Hematopoietic multipotent progenitor cell treated with erythropoietin and hydrocortisone succinate and interleukin-3 and kit ligand, for 17 days (in vitro differentiated cells): ENCODE measurements at regions not wholly inside any gene's neighbourhood (a gene's known extent, or its start where the extent isn't known, plus 50 kb on each side); places are given as distances from the start of the nearest gene placed in this dataset.

Experiments
- DNase-seq: peaks from one replicate; pipeline ENCODE4 v3.0.0-alpha.2; 2015; ENCODE audit warnings: low spot score

GRCh38 chr5:56320686-56321085 lies 87.6 kb upstream of the ANKRD55 start:
- DNase-seq: no peak

GRCh38 chr5:56319526-56320181 lies 86.5 kb upstream of the ANKRD55 start:
- DNase-seq: no peak

- DNase-seq: no peak
Observed at GRCh38 chr5:56317923-56318561, 84.9 kb upstream of the ANKRD55 start.

- no peak for DNase-seq
Observed at GRCh38 chr5:56316299-56316994, 83.3 kb upstream of the ANKRD55 start.

GRCh38 chr5:56314529-56314928 lies 81.4 kb upstream of the ANKRD55 start:
- DNase-seq: no peak

GRCh38 chr5:56313596-56313995 lies 80.5 kb upstream of the ANKRD55 start:
- DNase-seq: no peak

- no peak for DNase-seq
Observed at GRCh38 chr5:56313004-56313531, 79.9 kb upstream of the ANKRD55 start.

GRCh38 chr5:56311306-56311905 lies 78.3 kb upstream of the ANKRD55 start:
- DNase-seq: no peak

GRCh38 chr5:56310711-56311204 lies 77.6 kb upstream of the ANKRD55 start:
- no peak for DNase-seq

- no peak for DNase-seq
Observed at GRCh38 chr5:56309262-56309826, 76.2 kb upstream of the ANKRD55 start.

GRCh38 chr5:56307714-56308333 lies 74.7 kb upstream of the ANKRD55 start:
- DNase-seq: no peak

GRCh38 chr5:56306433-56307150 lies 73.5 kb upstream of the ANKRD55 start:
- DNase-seq: no peak

- no peak for DNase-seq
Observed at GRCh38 chr5:56305001-56305950, 72.1 kb upstream of the ANKRD55 start.

GRCh38 chr5:56303511-56303910 lies 70.4 kb upstream of the ANKRD55 start:
- no peak for DNase-seq

GRCh38 chr5:56302027-56302426 lies 68.9 kb upstream of the ANKRD55 start:
- no peak for DNase-seq

- no peak for DNase-seq
Observed at GRCh38 chr5:56301069-56301468, 67.9 kb upstream of the ANKRD55 start.

- no peak for DNase-seq
Observed at GRCh38 chr5:56299212-56299611, 66.1 kb upstream of the ANKRD55 start.

- no peak for DNase-seq
Observed at GRCh38 chr5:56298336-56299090, 65.4 kb upstream of the ANKRD55 start.

GRCh38 chr5:56297851-56298250 lies 64.7 kb upstream of the ANKRD55 start:
- DNase-seq: no peak
